ENCODE measurements at regions not wholly inside any gene's neighbourhood (a gene's known extent, or its start where the extent isn't known, plus 50 kb on each side); places are given as distances from the start of the nearest gene placed in this dataset.

DNA sequence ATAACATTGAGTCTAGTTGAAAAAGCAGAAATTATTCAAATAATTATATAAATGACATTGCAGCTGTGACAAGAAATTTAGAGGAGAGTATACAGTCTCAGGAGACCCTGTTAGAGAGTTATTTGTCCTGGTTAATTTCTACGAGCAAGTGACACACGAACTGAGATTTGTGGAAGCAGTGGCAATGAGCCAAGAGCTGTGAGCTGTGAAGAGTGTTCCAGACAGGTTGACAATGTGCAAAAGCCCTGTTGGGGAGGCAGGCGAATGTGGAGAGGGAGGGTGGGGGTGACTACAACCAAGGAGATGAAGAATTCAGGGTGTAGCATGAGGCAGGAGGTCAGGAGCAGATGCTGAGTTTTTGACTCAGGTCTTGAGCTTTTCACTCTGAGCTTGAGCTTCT, 620.2 kb upstream of the TENM4 start:
- Histone ChIP-seq H3K4me3 (replicated peaks; ENCODE audit: insufficient read depth, low read length) (no peak overlapping the region), H3K27me3 (ENCODE audit: insufficient read depth, poor library complexity, severe bottlenecking) (no peaks in the 10 kb centered on the region), H3K27ac (replicated peaks) (no peak overlapping the region)
- no peak for TF ChIP-seq SPI1 (IDR thresholded peaks at IDR 0.05; ENCODE audit: borderline replicate concordance, low read depth)
- TF ChIP-seq GABPA (IDR thresholded peaks at IDR 0.05; ENCODE audit: low read depth), result no peak
- no peak for DNase-seq (ENCODE audit: low read depth in 1 of 2, low spot score in 1 of 2)

DNA sequence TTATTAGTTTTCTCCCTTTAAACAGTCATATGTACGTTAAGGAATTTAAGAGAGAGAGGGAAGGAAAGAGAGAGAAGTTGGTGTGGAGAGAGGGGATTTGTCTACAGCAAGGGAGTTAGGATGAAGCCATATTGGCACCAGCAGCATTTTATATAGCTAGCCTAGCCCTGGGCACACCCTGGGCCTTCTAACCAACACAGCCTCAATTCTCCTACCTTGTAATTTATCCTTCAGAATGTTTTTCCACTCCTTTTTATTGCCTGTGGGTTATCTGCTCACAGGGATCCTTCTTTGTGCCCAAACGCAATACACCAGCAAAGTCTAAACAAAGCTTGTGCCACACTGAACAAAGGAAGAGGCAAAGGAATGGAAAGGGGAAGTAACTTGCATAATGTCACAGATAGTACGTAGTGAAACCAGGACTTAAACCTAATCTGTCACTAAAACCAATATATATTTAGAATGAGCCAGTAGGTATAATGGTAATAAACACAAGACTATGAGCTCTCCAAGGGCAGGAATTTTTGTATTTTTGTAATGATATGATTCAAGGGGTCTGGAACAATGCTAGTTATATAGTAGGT, 613.8 kb upstream of the TENM4 start:
- no peak for DNase-seq (ENCODE audit: low read depth in 1 of 2, low spot score in 1 of 2)
- Histone ChIP-seq H3K27ac (replicated peaks) (no peak overlapping the region), H3K4me3 (replicated peaks; ENCODE audit: insufficient read depth, low read length) (no peak overlapping the region), H3K27me3 (ENCODE audit: insufficient read depth, poor library complexity, severe bottlenecking) (no peaks in the 10 kb centered on the region)
- TF ChIP-seq, protein P1, sequence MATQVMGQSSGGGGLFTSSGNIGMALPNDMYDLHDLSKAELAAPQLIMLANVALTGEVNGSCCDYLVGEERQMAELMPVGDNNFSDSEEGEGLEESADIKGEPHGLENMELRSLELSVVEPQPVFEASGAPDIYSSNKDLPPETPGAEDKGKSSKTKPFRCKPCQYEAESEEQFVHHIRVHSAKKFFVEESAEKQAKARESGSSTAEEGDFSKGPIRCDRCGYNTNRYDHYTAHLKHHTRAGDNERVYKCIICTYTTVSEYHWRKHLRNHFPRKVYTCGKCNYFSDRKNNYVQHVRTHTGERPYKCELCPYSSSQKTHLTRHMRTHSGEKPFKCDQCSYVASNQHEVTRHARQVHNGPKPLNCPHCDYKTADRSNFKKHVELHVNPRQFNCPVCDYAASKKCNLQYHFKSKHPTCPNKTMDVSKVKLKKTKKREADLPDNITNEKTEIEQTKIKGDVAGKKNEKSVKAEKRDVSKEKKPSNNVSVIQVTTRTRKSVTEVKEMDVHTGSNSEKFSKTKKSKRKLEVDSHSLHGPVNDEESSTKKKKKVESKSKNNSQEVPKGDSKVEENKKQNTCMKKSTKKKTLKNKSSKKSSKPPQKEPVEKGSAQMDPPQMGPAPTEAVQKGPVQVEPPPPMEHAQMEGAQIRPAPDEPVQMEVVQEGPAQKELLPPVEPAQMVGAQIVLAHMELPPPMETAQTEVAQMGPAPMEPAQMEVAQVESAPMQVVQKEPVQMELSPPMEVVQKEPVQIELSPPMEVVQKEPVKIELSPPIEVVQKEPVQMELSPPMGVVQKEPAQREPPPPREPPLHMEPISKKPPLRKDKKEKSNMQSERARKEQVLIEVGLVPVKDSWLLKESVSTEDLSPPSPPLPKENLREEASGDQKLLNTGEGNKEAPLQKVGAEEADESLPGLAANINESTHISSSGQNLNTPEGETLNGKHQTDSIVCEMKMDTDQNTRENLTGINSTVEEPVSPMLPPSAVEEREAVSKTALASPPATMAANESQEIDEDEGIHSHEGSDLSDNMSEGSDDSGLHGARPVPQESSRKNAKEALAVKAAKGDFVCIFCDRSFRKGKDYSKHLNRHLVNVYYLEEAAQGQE (IDR thresholded peaks at IDR 0.05; ENCODE audit: insufficient replicate concordance, low read depth), result no peak
- TF ChIP-seq GABPA (IDR thresholded peaks at IDR 0.05; ENCODE audit: low read depth) (no peak), POLR2AphosphoS5 (IDR thresholded peaks at IDR 0.05; ENCODE audit: low read depth) (no peak), SPI1 (IDR thresholded peaks at IDR 0.05; ENCODE audit: borderline replicate concordance, low read depth) (no peak)
- TF ChIP-seq, protein P2, sequence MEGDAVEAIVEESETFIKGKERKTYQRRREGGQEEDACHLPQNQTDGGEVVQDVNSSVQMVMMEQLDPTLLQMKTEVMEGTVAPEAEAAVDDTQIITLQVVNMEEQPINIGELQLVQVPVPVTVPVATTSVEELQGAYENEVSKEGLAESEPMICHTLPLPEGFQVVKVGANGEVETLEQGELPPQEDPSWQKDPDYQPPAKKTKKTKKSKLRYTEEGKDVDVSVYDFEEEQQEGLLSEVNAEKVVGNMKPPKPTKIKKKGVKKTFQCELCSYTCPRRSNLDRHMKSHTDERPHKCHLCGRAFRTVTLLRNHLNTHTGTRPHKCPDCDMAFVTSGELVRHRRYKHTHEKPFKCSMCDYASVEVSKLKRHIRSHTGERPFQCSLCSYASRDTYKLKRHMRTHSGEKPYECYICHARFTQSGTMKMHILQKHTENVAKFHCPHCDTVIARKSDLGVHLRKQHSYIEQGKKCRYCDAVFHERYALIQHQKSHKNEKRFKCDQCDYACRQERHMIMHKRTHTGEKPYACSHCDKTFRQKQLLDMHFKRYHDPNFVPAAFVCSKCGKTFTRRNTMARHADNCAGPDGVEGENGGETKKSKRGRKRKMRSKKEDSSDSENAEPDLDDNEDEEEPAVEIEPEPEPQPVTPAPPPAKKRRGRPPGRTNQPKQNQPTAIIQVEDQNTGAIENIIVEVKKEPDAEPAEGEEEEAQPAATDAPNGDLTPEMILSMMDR (IDR thresholded peaks at IDR 0.05; ENCODE audit: insufficient read depth, low read length), result no peak

DNA sequence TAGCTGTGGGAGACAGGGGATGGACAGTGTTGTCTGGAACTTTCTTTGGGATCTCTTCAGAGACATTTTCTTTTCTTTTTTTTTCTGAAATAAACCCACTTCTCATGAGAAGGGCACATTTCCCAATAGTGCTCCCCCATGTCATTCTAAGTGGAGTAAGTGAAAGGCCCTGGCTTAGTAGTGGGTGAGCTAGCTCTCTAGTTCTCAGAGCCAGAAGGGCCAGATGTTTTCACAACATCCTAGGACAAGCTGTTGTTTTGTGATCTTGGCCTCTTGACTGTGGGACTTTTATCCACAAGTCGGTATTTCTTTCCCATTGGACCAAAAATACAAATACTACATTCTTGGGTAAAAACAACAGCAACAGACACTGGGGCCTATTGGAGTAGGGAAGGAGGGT, 607.7 kb upstream of the TENM4 start:
- DNase-seq (ENCODE audit: low read depth in 1 of 2, low spot score in 1 of 2), result no peak
- no peaks in the 10 kb centered on the region for H3K27me3 ChIP-seq (ENCODE audit: insufficient read depth, poor library complexity, severe bottlenecking)
- no peak overlapping the region for H3K4me3 ChIP-seq (replicated peaks; ENCODE audit: insufficient read depth, low read length)
- TF ChIP-seq, protein P2 (IDR thresholded peaks at IDR 0.05; ENCODE audit: insufficient read depth, low read length), result no peak
- TF ChIP-seq, protein P1 (IDR thresholded peaks at IDR 0.05; ENCODE audit: insufficient replicate concordance, low read depth), result no peak
- TF ChIP-seq POLR2AphosphoS5 (IDR thresholded peaks at IDR 0.05; ENCODE audit: low read depth) (no peak), SPI1 (IDR thresholded peaks at IDR 0.05; ENCODE audit: borderline replicate concordance, low read depth) (no peak), GABPA (IDR thresholded peaks at IDR 0.05; ENCODE audit: low read depth) (no peak)
- no peak overlapping the region for H3K27ac ChIP-seq (replicated peaks)

DNA sequence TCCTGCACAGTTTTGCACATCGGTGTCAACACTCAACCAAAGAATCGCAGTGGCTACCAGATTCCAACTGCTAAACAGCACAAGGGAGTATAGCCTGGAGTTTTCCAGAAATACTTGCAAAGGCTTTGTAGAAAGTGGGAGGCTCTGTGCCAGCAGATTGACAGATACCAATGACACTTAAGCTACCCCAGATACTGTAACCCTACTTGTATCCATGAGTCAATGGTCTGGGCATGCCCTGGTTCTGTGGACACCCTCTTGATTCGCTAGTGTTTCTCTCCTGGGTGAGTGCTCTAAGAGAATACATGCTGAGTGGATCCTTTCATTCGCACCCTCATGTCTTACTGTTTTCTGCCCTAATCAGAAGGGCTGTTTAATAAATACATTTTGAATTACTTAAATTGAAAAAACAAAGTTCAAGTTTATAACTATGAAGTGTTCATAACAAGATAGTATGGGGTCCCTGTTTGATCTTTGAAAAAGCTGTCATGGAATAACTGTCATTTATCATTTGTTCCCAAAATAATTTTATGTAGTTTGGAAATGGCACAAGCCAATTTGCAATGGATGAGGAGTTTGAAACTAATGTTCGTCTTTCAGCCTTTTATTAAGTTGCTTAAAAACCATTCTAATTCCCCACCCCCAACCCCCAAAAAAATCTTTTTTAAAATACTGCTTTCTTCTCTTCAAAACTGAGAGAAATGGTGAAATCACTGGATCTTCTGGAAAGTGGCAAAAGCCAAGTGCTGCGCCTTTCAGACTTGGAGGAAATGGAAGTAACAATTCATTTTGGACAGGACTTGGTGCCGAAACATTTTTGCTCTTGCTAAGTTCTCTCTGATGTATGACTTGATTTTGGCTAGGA, 600.5 kb upstream of the TENM4 start:
- H3K27me3 ChIP-seq (ENCODE audit: insufficient read depth, poor library complexity, severe bottlenecking), result no peaks in the 10 kb centered on the region
- TF ChIP-seq, protein P1 (IDR thresholded peaks at IDR 0.05; ENCODE audit: insufficient replicate concordance, low read depth), result no peak
- TF ChIP-seq GABPA (IDR thresholded peaks at IDR 0.05; ENCODE audit: low read depth), result no peak
- TF ChIP-seq SPI1 (IDR thresholded peaks at IDR 0.05; ENCODE audit: borderline replicate concordance, low read depth), result no peak
- TF ChIP-seq, protein P2 (IDR thresholded peaks at IDR 0.05; ENCODE audit: insufficient read depth, low read length), result no peak
- no peak for TF ChIP-seq POLR2AphosphoS5 (IDR thresholded peaks at IDR 0.05; ENCODE audit: low read depth)
- no peak overlapping the region for H3K4me3 ChIP-seq (replicated peaks; ENCODE audit: insufficient read depth, low read length)
- no peak overlapping the region for H3K27ac ChIP-seq (replicated peaks)
- DNase-seq (ENCODE audit: low read depth in 1 of 2, low spot score in 1 of 2), result no peak

Measured in HL-60 (cell line).